Activated T-helper 17 cell treated with anti-CD3 and anti-CD28 coated beads, Interleukin-2, amount 50 U/mL, for 72 hours (primary cell): ENCODE measurements at regions not wholly inside any gene's neighbourhood (a gene's known extent, or its start where the extent isn't known, plus 50 kb on each side); places are given as distances from the start of the nearest gene placed in this dataset.

Experiments used
- ATAC-seq: fragments of 150-1000 bp; cut with Tn5 transposase; replicated peaks from 2 replicates; pipeline ENCODE4 v1.10.0; 2021; ENCODE audit warnings: mild to moderate bottlenecking, moderate library complexity
- H3K27ac Mint-ChIP-seq: one replicate; pipeline ENCODE4 v1.8.0; 2022; ENCODE audit warnings: mixed read lengths
- H3K27me3 Mint-ChIP-seq: one replicate; pipeline ENCODE4 v1.8.0; 2022; ENCODE audit warnings: mixed read lengths
- H3K36me3 Mint-ChIP-seq: one replicate; pipeline ENCODE4 v1.8.0; 2022; ENCODE audit warnings: low read depth, mild to moderate bottlenecking, mixed read lengths
- H3K4me1 Mint-ChIP-seq: one replicate; pipeline ENCODE4 v1.8.0; 2022; ENCODE audit warnings: mixed read lengths
- H3K4me3 Mint-ChIP-seq: one replicate; pipeline ENCODE4 v1.8.0; 2022; ENCODE audit warnings: mild to moderate bottlenecking, mixed read lengths
- H3K9me3 Mint-ChIP-seq: one replicate; pipeline ENCODE4 v1.8.0; 2022; ENCODE audit warnings: mixed read lengths

- no peaks in the 10 kb centered on the region for H3K36me3 Mint-ChIP-seq
- H3K4me3 Mint-ChIP-seq: no peak overlapping the region
- H3K27me3 Mint-ChIP-seq: no peaks in the 10 kb centered on the region
- no peaks in the 10 kb centered on the region for H3K4me1 Mint-ChIP-seq
- no peak overlapping the region for H3K27ac Mint-ChIP-seq
- H3K9me3 Mint-ChIP-seq: no peaks in the 10 kb centered on the region
- ATAC-seq: no peak
Observed at GRCh38 chr4:138301536-138301935, 59.4 kb upstream of the SLC7A11 start.

GRCh38 chr4:138300616-138301015 is 58.5 kb upstream of the SLC7A11 start:
- Mint-ChIP-seq H3K27me3 (no peaks in the 10 kb centered on the region), H3K9me3 (no peaks in the 10 kb centered on the region), H3K27ac (no peak overlapping the region), H3K36me3 (no peaks in the 10 kb centered on the region), H3K4me1 (no peaks in the 10 kb centered on the region), H3K4me3 (no peak overlapping the region)
- ATAC-seq: no peak

- Mint-ChIP-seq H3K4me3 (no peak overlapping the region), H3K27me3 (no peaks in the 10 kb centered on the region), H3K4me1 (no peaks in the 10 kb centered on the region), H3K36me3 (no peaks in the 10 kb centered on the region), H3K27ac (no peak overlapping the region), H3K9me3 (no peaks in the 10 kb centered on the region)
- ATAC-seq: no peak
Observed at GRCh38 chr4:138299881-138300280, 57.7 kb upstream of the SLC7A11 start.

GRCh38 chr4:138298866-138299265 is 56.7 kb upstream of the SLC7A11 start:
- no peak for ATAC-seq
- H3K4me1 Mint-ChIP-seq: no peaks in the 10 kb centered on the region
- H3K27ac Mint-ChIP-seq: no peak overlapping the region
- no peaks in the 10 kb centered on the region for H3K9me3 Mint-ChIP-seq
- H3K4me3 Mint-ChIP-seq: no peak overlapping the region
- H3K36me3 Mint-ChIP-seq: no peaks in the 10 kb centered on the region
- no peaks in the 10 kb centered on the region for H3K27me3 Mint-ChIP-seq

GRCh38 chr4:138298431-138298830 is 56.3 kb upstream of the SLC7A11 start:
- Mint-ChIP-seq H3K4me3 (no peak overlapping the region), H3K36me3 (no peaks in the 10 kb centered on the region), H3K9me3 (no peaks in the 10 kb centered on the region), H3K27ac (no peak overlapping the region), H3K4me1 (no peaks in the 10 kb centered on the region), H3K27me3 (no peaks in the 10 kb centered on the region)
- no peak for ATAC-seq

- no peaks in the 10 kb centered on the region for H3K27me3 Mint-ChIP-seq
- H3K36me3 Mint-ChIP-seq: no peaks in the 10 kb centered on the region
- no peaks in the 10 kb centered on the region for H3K9me3 Mint-ChIP-seq
- no peak overlapping the region for H3K4me3 Mint-ChIP-seq
- no peak for ATAC-seq
- no peak overlapping the region for H3K27ac Mint-ChIP-seq
- no peaks in the 10 kb centered on the region for H3K4me1 Mint-ChIP-seq
Observed at GRCh38 chr4:138297743-138298405, 55.7 kb upstream of the SLC7A11 start.

- no peak overlapping the region for H3K27ac Mint-ChIP-seq
- ATAC-seq: no peak
- H3K9me3 Mint-ChIP-seq: no peaks in the 10 kb centered on the region
- no peak overlapping the region for H3K4me3 Mint-ChIP-seq
- no peaks in the 10 kb centered on the region for H3K27me3 Mint-ChIP-seq
- H3K36me3 Mint-ChIP-seq: no peaks in the 10 kb centered on the region
- no peaks in the 10 kb centered on the region for H3K4me1 Mint-ChIP-seq
Observed at GRCh38 chr4:138292321-138292720, 50.2 kb upstream of the SLC7A11 start.
